SK-N-MC (cell line): ENCODE measurements at regions not wholly inside any gene's neighbourhood (a gene's known extent, or its start where the extent isn't known, plus 50 kb on each side); places are given as distances from the start of the nearest gene placed in this dataset.

ENCODE experiments used
- EZH2 ChIP-seq: fragments of 200-600 bp; sonication (generic); IDR thresholded peaks from one replicate; pipeline ENCODE4 v1.6.1; 2017; ENCODE audit warnings: antibody characterized with exemption
- POLR2AphosphoS5 ChIP-seq: IDR thresholded peaks from 2 replicates; pipeline ENCODE4 v1.6.1; 2012; ENCODE audit warnings: mild to moderate bottlenecking, low read depth, low read length, borderline replicate concordance

DNA sequence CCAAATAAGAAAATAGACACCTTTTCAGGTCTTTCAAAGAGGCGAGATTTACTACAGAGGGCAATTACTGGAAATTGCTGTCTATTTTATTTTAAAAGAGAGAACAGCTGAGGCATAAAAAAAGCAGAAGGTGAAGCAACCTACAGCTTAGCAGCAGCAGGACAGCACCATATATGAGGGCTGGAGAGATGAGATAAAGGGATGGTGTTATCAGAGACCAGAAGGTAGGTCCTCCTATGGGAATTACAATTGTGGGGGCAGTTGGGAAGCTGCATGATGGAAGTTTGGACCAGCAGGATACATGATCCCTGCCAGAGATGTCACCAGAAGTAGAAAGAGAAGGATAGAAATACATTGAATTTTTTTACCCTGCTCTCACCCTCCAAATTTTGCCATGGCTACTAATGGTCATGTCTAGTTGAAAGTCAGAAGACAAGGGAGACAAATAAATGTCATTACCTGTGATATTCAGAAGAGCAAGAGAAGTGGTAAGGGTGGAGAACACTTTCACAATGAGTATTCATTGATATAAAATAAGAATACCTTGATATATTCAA, 77.2 kb upstream of the CALCR start:
- TF ChIP-seq POLR2AphosphoS5 (no peak), EZH2 (no peak)
